ENCODE measurements at regions not wholly inside any gene's neighbourhood (a gene's known extent, or its start where the extent isn't known, plus 50 kb on each side); places are given as distances from the start of the nearest gene placed in this dataset.

GRCh38 chr10:21334891-21335696 lies 190.4 kb downstream of the SKIDA1 start:
- Mint-ChIP-seq H3K36me3 (ENCODE audit: unreplicated experiment) (no peaks in the 10 kb centered on the region), H3K27ac (ENCODE audit: unreplicated experiment) (no peak overlapping the region), H3K9me3 (ENCODE audit: unreplicated experiment) (peaks cover 4% of the 10 kb centered on the region), H3K27me3 (ENCODE audit: unreplicated experiment) (peaks cover 2% of the 10 kb centered on the region), H3K4me3 (ENCODE audit: unreplicated experiment) (no peak overlapping the region), H3K4me1 (ENCODE audit: low read depth, unreplicated experiment) (peaks cover 3% of the 10 kb centered on the region)
- TF ChIP-seq, protein P1, sequence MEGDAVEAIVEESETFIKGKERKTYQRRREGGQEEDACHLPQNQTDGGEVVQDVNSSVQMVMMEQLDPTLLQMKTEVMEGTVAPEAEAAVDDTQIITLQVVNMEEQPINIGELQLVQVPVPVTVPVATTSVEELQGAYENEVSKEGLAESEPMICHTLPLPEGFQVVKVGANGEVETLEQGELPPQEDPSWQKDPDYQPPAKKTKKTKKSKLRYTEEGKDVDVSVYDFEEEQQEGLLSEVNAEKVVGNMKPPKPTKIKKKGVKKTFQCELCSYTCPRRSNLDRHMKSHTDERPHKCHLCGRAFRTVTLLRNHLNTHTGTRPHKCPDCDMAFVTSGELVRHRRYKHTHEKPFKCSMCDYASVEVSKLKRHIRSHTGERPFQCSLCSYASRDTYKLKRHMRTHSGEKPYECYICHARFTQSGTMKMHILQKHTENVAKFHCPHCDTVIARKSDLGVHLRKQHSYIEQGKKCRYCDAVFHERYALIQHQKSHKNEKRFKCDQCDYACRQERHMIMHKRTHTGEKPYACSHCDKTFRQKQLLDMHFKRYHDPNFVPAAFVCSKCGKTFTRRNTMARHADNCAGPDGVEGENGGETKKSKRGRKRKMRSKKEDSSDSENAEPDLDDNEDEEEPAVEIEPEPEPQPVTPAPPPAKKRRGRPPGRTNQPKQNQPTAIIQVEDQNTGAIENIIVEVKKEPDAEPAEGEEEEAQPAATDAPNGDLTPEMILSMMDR (IDR thresholded peaks at IDR 0.05; ENCODE audit: partially characterized antibody, unreplicated experiment), result no peak
- DNase-seq, result no peak

DNA sequence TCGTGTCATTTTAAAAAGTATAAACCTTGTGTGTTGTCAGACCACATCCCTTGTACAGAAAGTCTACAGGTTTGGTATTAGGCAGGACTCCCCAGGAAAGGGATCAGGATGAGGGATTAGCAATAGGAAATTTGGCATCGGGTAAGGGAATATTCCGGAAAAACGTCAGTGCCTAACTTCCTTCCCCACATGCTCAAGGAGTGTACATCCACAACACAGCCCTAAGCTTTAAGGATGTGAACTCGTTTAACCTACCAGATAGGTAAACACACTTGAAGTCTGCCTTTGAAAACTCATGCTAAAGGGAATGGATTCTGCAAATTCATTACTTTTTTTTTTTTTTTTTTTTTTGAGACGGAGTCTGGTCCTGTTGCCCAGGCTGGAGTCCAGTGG lies 194.9 kb downstream of the SKIDA1 start:
- peaks cover 4% of the 10 kb centered on the region for H3K9me3 Mint-ChIP-seq (ENCODE audit: unreplicated experiment)
- H3K27me3 Mint-ChIP-seq (ENCODE audit: unreplicated experiment), result peaks cover 2% of the 10 kb centered on the region
- H3K27ac Mint-ChIP-seq (ENCODE audit: unreplicated experiment), result no peak overlapping the region
- peaks cover 5% of the 10 kb centered on the region for H3K4me1 Mint-ChIP-seq (ENCODE audit: low read depth, unreplicated experiment)
- no peak for DNase-seq
- no peaks in the 10 kb centered on the region for H3K36me3 Mint-ChIP-seq (ENCODE audit: unreplicated experiment)
- H3K4me3 Mint-ChIP-seq (ENCODE audit: unreplicated experiment), result no peak overlapping the region
- TF ChIP-seq, protein P1 (IDR thresholded peaks at IDR 0.05; ENCODE audit: partially characterized antibody, unreplicated experiment), result no peak

DNA sequence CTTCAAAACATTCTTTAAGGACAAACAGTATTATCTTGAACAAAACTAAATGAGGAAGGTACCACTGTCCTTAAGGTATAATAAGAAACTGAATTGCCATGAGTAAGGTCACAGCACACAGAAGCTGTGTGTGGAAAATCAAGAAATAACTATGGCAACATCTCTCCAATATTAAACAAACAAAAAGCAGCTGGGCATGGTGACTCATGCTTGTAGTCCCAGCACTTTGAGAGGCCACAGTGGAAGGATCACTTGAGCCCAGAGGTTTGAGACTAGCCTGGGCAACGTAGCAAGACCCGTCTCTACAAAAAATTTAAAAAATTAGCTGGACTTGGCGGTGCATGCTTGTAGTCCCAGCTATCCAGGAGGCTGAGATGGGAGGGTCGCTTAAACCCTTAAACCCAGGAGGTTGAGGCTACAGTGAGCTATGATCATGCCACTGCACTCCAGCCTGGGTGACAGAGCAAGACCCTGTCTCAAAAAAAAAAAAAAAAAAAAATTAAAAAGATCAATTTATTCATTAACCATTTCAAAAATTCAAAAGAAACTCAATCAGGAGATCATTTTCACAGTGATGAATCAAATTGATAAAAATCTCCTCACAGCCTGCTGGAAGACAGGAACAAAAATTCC lies 195.4 kb downstream of the SKIDA1 start:
- TF ChIP-seq, protein P1 (IDR thresholded peaks at IDR 0.05; ENCODE audit: partially characterized antibody, unreplicated experiment), result no peak
- Mint-ChIP-seq H3K4me1 (ENCODE audit: low read depth, unreplicated experiment) (peaks cover 5% of the 10 kb centered on the region), H3K36me3 (ENCODE audit: unreplicated experiment) (no peaks in the 10 kb centered on the region), H3K9me3 (ENCODE audit: unreplicated experiment) (peaks cover 4% of the 10 kb centered on the region), H3K27ac (ENCODE audit: unreplicated experiment) (no peak overlapping the region), H3K4me3 (ENCODE audit: unreplicated experiment) (no peak overlapping the region), H3K27me3 (ENCODE audit: unreplicated experiment) (peaks cover 2% of the 10 kb centered on the region)
- DNase-seq, result no peak

DNA sequence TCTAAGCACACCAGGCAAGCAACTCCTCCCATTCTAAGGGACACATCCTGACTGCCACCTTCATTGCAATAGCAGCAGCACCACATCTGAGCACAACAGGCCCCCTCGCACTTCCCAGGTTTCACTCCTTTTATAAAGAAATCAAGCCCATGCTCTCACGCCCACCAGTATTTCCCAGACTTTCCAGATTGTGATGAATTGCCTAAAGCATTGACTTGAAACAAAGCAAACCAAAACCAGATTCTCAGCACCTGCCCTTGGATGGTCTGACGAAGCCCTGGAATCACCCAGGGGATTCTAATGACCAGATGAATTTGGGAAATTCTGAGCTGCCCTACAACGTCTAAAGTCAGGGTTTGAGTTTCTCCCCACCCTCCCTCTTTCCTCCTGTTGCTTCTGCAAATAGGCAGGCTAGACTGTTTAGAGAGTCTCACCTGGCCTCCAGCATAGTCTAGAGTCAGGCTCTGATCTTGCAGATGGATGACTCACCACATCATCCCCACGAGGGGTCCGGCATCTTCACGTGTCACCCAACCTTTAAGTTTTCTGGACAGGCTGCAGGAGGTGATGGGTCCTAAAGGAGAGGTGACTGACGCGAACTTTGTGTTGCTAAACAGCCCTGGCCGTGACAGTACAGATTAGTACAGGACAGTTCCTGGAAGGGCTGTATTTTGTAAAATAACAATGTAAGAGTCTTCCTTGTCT lies 198.0 kb downstream of the SKIDA1 start:
- Mint-ChIP-seq H3K9me3 (ENCODE audit: unreplicated experiment) (peaks cover 4% of the 10 kb centered on the region), H3K36me3 (ENCODE audit: unreplicated experiment) (no peaks in the 10 kb centered on the region), H3K27ac (ENCODE audit: unreplicated experiment) (no peak overlapping the region), H3K27me3 (ENCODE audit: unreplicated experiment) (peaks cover 2% of the 10 kb centered on the region), H3K4me1 (ENCODE audit: low read depth, unreplicated experiment) (peaks cover 5% of the 10 kb centered on the region), H3K4me3 (ENCODE audit: unreplicated experiment) (no peak overlapping the region)
- TF ChIP-seq, protein P1 (IDR thresholded peaks at IDR 0.05; ENCODE audit: partially characterized antibody, unreplicated experiment), result no peak
- DNase-seq, result no peak
